ENCODE measurements at regions not wholly inside any gene's neighbourhood (a gene's known extent, or its start where the extent isn't known, plus 50 kb on each side); places are given as distances from the start of the nearest gene placed in this dataset.

DNA sequence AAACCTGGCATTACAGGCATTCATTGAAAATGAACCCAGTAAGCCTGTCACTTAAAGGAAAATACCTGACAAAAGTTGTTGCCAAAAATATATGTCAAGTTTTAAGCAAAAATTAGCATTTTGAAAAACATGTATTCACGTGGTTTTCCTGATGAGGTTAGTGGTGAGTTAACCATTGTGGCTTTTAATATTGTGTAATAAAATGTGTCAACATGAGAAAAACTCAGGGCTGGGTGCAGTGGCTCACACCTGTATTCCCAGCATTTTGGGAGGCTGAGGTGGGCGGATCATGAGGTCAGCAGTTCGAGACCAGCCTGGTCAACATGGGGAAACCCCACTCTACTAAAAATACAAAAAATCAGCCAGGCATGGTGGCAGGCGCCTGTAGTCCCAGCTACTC is 731.4 kb downstream of the KCNT2 start:
- TF ChIP-seq POLR2A (IDR thresholded peaks at IDR 0.05): no peak
- TF ChIP-seq, protein P1, sequence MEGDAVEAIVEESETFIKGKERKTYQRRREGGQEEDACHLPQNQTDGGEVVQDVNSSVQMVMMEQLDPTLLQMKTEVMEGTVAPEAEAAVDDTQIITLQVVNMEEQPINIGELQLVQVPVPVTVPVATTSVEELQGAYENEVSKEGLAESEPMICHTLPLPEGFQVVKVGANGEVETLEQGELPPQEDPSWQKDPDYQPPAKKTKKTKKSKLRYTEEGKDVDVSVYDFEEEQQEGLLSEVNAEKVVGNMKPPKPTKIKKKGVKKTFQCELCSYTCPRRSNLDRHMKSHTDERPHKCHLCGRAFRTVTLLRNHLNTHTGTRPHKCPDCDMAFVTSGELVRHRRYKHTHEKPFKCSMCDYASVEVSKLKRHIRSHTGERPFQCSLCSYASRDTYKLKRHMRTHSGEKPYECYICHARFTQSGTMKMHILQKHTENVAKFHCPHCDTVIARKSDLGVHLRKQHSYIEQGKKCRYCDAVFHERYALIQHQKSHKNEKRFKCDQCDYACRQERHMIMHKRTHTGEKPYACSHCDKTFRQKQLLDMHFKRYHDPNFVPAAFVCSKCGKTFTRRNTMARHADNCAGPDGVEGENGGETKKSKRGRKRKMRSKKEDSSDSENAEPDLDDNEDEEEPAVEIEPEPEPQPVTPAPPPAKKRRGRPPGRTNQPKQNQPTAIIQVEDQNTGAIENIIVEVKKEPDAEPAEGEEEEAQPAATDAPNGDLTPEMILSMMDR (IDR thresholded peaks at IDR 0.05): no peak

Data from heart left ventricle (tissue), 13 donors.